ENCODE measurements at regions not wholly inside any gene's neighbourhood (a gene's known extent, or its start where the extent isn't known, plus 50 kb on each side); places are given as distances from the start of the nearest gene placed in this dataset.
"Not testable (repeated sequence)": the region's sequence is repeated elsewhere in the genome, so short reads cannot be mapped to it uniquely, and the experiment has no call there.

DNA sequence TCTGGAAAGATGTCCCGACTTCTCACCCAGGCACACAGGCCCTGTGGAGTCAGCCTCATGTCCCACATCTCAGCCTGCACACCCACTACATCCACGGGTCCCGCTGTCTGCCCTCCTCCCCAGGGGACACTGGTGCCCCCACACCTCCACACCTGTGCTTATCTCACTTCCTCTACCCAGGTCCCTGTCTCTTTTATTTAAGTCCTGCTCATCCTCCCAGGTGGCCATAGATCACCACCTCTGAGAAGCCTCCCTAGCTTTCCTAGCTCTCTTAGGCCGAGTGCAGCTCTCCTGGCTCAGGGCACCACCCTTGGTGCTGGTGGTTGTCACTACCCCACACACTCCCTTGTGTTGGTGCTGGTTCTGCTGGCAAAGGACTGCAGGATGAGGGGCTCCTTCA lies 143.6 kb upstream of the PITX1 start:
- no peak for DNase-seq

DNA sequence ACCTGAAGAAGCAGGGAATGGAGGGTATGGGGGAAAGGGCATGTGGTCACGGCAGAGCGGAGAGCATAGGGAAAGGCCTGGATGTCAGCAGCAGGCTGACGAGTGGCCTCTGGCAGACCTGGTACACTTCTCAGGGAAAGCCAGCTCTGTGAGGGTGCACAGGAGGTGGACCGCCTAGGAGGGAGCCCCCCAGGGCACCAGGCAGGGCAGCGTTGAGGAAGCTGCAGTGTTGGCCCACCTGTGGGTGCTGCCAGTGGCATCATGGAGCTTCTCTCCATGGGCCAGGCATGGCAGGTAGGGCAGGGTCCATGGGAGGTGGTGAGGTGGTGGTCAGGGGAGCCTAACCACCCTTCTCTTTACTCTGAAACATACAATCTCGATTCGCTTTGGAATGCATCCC lies 143.0 kb upstream of the PITX1 start:
- DNase-seq, result no peak

DNA sequence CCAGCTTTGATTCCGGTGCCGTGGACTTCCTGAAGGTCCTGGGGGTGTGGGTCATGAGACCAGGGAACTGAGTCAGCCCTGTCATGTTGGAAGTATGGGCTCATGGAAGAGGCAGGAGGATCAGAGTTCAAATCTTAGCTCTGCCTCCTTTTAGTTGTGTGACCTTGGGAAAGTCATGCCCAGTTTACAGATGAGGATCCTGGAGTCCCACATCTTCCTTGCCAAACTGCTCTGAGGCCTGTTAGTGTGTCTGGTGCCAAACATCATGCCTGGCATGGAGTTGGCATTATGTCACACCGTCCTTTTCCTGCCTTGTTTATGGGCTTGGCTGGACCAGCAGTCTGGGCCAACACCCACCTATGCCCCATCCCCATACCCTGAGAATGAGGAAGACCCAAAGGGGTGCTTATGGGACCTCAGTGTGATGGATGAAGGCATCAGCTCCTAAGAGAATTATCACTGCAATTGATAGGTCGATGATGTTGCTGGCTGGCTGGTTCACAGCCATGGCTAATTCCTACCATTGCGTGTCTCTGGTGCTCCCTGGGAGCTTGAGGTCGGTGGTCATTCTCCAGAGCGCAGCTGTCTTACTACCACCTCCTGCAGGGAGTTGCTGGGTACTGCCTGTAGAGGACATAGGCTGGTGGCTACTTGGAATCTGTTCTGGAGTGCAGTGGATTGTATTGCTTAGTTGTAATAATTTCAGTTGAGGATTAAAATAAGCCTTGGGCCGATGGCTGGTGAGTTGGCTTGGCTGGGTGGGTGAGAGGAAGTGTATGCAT lies 140.5 kb upstream of the PITX1 start:
- DNase-seq, result no peak

DNA sequence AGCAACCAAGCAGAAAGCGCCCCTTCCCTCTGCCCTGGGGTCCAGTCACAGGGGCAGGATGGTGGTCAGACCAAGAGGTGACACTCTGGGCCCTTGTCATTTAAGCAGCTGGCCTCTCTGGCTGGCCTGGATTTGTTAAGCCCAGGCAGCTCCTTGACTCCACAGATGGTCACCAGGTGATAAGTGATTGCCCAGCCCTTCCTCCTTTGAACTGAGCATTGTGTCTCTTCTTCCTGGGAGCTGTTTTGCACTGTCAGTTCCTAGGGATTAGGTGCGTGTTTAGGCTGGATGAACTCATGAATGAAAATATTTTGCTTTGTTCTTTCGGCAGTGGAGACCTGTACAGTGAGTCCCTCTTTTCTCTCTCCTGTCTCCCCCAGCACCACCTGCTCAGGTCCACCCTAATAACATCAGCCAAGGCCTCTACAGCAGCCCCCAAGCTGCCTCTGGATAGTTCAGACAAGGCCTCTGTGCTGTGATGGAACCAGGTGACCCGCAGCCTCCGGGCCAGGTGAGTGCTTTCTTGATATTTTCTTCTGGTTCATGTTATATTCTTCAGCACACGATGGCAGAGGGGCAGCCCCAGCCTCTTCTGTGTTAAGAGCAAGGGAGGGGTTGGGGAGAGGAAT lies 139.7 kb upstream of the PITX1 start:
- no peak for DNase-seq

DNA sequence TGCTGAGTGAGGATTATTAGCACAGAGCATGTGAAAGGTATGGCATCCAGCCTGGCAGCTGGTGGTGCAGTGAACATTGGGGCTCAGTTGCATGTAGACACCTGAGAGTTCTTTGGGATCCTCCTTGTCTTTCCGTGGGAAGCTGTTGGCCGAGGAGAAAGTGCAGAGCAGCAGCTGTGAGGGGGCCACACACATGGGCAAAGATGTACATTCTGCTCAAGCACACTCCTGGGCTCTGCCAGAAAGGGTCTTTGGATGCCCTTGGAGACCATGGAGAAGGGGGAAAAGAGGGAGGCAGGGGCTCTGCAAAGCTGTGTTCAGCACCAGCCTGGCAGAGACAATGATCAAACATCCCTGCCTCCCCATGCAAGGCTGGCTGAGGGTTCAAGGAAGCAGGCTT lies 138.7 kb upstream of the PITX1 start:
- no peak for DNase-seq

DNA sequence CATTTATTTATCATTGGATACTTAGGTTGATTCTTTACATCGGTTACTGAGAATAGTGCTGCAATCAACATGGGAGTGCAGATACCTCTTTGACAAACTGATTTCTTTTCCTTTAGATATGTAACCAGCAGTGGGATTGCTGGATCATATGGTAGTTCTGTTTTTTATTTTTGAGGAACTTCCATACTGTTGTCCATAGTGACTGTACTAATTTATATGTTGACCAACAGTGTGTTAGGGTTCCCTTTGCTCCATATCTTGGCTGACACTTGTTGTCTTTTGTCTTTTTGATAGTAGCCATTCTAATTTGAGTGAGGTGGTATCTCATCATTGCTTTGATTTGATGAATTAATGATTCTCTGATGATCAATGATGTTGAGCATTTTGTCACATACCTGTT lies 137.3 kb upstream of the PITX1 start:
- DNase-seq, result no peak

DNA sequence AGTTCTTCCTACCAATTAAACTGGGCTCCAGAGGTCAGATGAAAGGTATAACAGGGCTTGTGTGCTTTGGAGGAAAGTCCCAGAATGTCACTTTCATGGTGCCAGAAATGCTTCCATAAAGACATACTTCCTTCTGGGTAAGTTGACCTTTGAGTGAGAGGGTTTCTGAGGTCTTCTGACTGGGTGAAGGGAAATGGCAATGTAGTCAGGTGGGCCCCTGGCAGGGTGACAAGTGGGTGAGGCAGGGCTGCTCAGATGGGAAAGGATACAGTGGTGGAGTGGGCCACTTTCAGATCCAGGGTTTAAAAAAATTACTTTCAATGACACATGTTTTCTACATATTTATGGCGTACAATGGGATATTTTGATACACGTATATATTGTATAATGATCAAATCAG lies 136.5 kb upstream of the PITX1 start:
- DNase-seq, result no peak

DNA sequence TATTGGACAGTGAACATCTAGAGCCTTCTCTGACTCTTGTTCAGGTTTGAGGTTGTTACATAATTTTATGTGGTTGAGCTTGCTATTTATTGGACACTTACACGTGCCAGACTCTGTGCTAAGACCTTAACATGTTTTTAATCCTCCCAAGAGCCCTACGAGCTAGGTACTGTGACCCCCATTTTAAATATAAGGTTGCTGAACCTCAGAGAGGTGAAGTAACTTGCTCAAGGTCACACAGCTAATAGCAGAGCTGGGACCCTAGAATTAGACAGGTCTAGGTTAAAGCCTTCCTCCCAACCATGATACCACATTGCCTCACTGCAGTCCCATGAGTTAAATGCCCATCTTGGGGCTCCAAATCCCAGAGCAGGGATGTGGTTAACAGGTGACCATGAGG lies 135.7 kb upstream of the PITX1 start:
- DNase-seq, result no peak

DNA sequence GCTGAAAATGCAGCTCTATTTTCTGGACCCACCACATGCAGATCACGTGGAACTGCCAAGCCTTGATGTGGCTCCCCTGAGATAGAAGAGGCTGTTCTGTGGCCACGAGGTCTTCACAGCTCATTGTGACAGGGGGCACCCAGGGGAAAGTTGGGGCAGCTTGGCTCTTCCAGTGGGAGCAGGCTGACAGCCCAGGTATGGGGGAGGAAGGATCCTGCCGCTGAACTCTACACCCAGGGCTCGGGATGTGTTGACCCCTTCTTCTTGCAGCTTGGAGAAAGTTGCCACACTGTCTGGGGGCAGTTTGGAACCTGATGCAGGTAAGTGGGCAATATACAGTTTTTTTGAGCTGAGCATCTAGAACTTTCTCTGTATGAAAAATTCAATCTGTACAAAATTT lies 133.6 kb upstream of the PITX1 start:
- DNase-seq, result no peak

DNA sequence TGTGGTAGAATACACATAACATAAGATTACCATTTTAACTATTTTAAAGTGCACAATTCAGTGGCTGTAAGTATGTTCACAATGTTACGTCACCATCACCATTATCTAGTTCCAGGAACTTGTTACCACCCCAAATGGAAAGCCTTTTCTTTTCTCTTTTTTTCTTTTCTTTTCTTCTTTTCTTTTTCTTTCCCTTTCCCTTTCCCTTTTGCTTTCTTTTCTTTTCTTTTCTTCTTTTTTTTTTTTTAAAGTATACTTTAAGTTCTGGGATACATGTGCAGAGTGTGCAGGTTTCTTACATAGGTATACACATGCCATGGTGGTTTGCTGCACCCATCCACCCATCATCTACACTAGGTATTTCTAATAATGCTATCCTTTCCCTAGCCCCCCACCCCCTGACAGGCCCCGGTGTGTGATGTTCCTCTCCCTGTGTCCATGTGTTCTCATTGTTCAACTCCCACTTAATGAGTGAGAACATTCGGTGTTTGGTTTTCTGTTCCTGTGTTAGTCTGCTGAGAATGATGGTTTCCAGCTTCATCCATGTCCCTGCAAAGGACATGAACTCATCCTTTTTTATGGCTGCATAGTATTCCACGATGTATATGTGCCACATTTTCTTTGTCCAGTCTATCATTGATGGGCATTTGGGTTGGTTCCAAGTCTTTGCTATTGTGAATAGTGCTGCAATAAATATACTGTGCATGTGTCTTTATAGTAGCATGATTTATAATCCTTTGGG lies 131.0 kb upstream of the PITX1 start:
- DNase-seq, result not testable (repeated sequence)

DNA sequence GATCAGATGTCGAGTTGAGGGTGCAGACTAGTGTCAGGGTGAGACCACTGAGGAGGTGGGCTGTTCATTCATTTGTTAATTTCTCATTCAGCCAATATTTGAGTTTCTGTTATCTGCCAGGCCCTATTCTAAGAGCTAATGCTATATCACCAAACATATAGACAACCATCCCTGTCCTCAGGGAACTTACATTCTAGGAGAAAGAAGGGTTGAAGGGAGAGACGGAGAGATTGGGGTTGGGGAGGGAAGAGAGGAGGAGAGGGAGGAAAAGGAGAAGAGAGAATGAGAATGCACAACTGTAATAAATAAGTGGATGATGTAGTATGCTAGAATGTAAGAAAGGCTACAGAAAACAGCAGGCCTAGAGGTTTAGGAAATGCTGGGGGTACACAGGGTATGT lies 129.9 kb upstream of the PITX1 start:
- no peak for DNase-seq

DNA sequence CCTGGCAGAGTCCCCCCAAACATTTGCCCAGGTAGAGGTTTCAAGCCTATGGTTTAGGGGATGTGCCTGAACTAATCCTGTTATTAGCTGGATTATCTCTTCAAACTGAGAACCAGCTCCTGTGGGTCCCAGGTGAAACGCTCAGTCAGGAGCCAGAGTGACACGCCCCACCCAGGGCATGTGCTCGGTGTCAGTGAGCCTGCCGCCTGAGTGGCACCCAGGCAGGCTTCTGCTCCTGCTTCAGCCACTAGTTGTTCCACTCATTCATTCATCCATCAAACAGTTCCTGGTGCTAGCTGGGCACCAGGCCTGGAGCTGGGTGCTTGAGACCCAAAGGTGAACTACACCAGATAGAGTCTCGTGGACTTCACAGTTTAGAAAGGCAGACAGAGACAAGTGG lies 129.4 kb upstream of the PITX1 start:
- DNase-seq, result no peak

DNA sequence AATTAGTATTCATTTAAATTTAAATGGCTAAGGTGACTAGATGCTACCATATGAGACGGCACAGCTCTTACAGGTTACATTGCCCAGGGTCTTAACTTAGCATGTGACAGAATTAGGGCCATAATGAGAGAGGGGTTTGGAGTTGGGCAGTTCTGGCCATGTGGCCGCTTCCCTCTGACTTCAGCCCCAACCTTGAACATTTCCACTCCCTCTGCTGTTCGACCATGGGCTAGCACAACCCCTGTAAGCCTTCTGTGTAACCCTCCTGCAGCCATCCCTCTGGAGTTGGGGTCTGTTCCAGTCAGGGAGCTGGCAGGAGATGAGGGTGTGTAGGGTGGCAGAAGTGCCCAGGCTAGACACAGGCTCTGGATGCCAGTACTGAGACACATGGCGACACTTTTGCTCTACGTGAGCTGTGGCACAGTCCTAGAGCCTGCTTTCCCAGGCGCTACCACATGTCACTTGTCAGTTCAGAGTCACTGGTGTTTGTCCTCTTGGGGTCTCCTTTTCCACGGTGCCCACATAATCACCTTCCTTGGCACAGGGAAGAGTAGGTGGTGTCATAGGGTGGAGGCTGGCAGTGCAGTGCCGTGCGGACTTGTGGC lies 128.7 kb upstream of the PITX1 start:
- no peak for DNase-seq

DNA sequence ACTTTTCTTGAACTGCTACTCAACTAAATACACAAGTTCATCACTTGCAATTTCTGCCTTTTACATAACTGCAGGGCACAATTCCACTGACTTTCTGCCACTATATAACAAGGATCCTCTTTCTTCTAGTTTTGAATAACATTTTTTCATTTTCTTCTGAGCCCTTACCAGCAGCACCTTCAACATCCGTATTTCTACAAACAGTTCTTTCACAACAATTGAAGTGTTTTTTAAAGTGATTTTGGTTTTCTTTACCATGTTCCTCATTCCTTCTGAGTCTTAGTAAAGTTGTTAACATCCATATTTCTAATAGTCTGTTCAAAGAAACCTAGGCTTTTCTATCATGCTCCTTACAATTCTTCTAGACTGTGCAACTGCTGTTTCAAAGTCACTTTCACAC lies 127.2 kb upstream of the PITX1 start:
- no peak for DNase-seq

DNA sequence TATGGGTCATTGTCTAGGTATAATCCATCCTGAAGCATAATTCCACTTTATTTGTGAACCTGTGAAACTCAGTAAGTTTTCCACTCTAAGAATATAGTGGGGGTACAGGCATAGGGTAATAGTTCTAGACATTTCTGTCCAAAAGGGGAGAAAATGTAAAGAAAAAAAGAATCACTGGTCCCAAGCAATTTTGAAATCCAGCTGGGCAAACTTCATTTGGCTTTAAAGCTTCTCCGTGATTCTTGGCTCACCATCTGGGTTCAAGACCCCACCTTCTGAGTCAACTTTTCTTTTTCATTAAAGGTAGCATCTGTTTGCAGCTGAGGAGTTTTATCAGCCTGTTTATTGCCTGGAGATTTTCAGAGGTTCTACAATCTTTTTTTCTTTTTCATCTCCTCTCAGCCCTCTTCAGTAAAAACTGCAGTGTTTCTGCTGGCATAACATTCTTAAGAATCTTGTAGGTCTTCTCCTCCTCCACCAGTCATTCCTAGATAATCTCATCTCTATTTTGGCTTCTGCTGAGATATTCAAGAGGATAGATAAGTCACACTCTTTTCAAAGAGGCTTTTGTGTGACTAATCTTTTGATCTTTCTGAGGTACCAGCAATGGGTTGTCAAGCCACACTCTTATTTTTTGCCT lies 126.1 kb upstream of the PITX1 start:
- DNase-seq, result no peak

DNA sequence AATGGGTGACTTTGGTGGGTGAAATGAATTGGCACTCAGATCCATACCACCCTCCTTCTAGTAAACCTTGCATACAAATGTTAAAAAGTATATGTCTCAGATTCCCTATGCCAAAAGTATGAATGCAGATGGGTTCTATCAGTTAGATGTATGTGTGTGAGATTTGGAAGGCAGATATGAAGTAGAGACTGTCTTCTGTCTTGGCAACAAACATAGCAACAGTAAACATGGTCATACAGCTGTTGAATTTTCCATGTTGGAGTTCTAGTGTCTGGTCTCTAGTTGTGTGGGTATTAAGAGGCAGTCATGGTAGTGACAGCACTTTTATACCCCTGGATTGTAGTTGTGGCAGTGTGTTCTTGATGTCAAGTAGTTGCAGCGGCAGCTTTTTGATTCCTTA lies 125.6 kb upstream of the PITX1 start:
- no peak for DNase-seq

DNA sequence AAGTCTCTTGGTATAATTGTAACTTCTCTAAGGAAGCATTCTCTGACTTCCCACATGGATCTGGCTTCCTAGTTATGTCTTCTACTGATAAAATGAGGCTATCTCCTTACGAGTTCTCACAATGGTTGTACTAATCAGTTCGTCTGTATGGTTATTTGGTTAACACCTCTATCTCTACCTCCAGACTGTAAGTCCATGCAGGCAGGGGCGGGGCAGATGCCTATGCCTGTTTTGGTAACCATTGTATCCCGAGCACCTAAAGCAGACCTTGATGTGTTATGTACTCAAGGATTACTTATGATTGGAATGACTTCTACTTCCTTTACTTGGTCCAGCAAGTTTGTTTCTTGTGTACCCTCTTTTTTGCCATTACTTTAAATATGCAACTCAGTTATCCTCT lies 125.0 kb upstream of the PITX1 start:
- no peak for DNase-seq

DNA sequence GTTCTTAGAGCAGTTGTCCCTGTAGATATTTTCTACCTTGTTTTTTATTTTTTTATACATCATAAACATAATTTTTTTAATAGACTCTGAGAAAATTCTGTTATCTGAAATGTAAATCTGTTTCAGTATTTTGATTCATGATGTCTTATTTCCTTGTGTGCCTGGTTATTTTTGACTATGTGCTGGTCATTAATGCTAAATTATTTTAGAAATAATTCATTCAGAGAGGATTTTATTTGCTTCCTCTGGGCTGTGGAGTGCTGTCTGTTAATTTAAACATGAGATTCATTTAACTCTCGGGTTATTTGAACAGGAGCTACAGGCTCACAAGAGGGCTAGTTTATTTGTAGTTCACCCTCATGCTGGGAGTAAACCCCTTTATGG lies 124.3 kb upstream of the PITX1 start:
- no peak for DNase-seq

DNA sequence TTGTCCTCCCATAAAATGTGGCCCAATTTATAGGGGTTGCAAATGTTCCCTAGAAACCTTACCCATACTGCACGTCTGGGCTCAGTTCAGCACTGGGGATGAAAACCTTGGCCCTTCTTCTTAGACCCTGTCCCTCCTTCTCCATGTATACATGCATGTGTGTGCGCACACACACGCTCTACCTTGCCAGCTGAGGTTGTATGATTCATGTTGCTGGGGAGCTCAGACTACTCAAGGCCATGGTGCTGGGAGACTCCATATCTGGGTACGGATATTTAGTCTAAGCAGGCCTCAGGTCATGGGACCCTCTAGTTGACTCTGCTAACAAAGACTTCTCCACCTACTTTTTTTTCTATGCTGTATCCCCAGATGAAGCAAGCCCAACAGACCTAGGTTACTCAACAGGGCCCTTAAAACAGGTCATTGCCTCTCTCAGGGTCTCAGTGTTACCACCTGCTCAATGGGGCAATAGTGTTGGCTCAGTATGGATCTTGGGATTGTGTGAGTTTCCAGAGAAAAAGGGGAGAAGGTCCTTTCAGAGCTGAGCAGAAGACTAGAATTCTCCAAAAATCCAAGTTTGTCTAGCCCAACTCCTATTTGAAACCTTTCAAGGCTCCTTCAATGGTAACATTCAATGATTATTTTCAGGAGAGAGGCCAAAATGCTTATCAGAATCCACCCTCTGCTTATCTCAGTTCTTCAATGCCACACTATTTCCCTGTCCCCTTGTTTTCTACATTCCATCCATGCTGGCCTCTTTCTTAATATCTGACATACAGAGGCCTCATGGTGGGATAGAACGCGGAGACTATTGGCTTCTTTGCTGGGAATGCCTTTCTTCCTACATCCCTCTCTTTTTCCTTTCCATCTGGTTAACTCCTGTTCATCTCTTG lies 123.6 kb upstream of the PITX1 start:
- no peak for DNase-seq

DNA sequence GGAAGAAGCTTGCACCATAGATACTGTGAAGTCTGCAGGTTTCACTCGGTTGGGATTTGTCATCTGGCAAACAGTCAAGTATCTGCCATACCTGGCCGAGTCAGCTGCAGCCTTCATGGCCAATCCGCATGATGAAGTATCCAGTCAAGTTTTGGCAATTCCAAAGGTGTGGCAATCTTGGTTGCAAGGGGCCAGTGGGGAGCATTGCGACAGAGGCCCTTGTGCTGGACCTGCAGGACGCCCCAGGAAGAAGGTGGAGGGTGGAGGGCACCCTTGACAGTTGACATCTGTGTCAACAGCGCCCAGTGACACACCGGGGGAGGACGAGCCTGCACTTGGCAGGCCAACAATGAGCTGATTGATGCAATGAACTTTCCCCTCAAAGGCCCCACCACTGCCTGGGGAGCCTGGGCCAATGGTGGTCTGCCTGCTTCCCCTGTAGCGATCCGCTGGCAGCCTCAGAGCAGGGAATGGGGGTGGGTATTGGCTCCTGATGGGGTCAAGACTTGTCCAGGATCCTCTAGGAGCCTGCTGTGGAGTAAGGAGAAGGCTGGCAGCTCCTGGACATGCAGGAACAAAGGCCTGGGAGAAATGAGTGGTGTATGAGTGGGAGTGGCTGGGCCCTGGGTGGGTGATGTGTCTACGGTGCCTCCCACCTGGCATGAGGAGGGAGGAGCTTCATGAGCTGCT lies 122.8 kb upstream of the PITX1 start:
- DNase-seq, result no peak

DNA sequence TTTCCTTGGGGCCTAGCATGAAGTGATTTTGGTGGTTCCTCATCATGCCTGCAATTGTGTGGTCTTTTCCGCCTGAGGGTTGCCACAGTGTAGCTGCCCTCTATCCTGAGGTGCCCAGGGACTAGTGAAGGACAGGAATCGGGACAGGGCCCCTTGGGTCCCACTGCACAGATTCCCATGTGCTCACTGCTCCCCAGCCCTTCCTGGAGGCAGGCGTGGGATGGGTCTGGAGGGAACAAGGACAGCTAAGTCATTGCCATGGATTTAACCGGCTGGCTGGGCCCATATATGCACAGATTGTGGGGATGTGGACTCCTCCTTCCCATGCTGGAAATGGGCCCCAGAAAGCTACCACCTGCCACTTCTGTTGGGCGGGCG lies 122.3 kb upstream of the PITX1 start:
- DNase-seq, result no peak

Measured in activated T-cell treated with anti-CD3 and anti-CD28 coated beads for 4 hours (primary cell).